Smooth muscle cell of the brain vasculature (primary cell): ENCODE measurements at regions not wholly inside any gene's neighbourhood (a gene's known extent, or its start where the extent isn't known, plus 50 kb on each side); places are given as distances from the start of the nearest gene placed in this dataset.
"Not testable (repeated sequence)": the region's sequence is repeated elsewhere in the genome, so short reads cannot be mapped to it uniquely, and the experiment has no call there.

Source experiments
- DNase-seq: peaks from one replicate; pipeline ENCODE4 v3.0.0-alpha.2; 2012; ENCODE audit warnings: low read depth, low spot score

GRCh38 chr4:4032364-4032763, 194.4 kb downstream of the OTOP1 start:
- DNase-seq = not testable (repeated sequence)

GRCh38 chr4:4032801-4033605, 193.7 kb downstream of the OTOP1 start:
- DNase-seq = not testable (repeated sequence)

- not testable (repeated sequence) for DNase-seq
Measured at GRCh38 chr4:4037399-4038138, 189.2 kb downstream of the OTOP1 start.

- DNase-seq = not testable (repeated sequence)
Measured at GRCh38 chr4:4045823-4046222, 180.9 kb downstream of the OTOP1 start.

- not testable (repeated sequence) for DNase-seq
Measured at GRCh38 chr4:4046686-4047085, 180.0 kb downstream of the OTOP1 start.

- not testable (repeated sequence) for DNase-seq
Measured at GRCh38 chr4:4047202-4047601, 179.5 kb downstream of the OTOP1 start.

- DNase-seq = not testable (repeated sequence)
Measured at GRCh38 chr4:4048227-4048626, 178.5 kb downstream of the OTOP1 start.

- DNase-seq = not testable (repeated sequence)
Measured at GRCh38 chr4:4050781-4051180, 175.9 kb downstream of the OTOP1 start.

GRCh38 chr4:4052933-4053332, 173.8 kb downstream of the OTOP1 start:
- DNase-seq = not testable (repeated sequence)

- not testable (repeated sequence) for DNase-seq
Measured at GRCh38 chr4:4057226-4057625, 169.5 kb downstream of the OTOP1 start.

- not testable (repeated sequence) for DNase-seq
Measured at GRCh38 chr4:4084171-4084570, 142.6 kb downstream of the OTOP1 start.

- DNase-seq = not testable (repeated sequence)
Measured at GRCh38 chr4:4089716-4090419, 136.9 kb downstream of the OTOP1 start.

GRCh38 chr4:4090720-4091119, 136.0 kb downstream of the OTOP1 start:
- not testable (repeated sequence) for DNase-seq

- DNase-seq = not testable (repeated sequence)
Measured at GRCh38 chr4:4092159-4092558, 134.6 kb downstream of the OTOP1 start.

- not testable (repeated sequence) for DNase-seq
Measured at GRCh38 chr4:4099610-4100009, 127.1 kb downstream of the OTOP1 start.

GRCh38 chr4:4106923-4107322, 119.8 kb downstream of the OTOP1 start:
- not testable (repeated sequence) for DNase-seq

GRCh38 chr4:4107411-4108107, 119.2 kb downstream of the OTOP1 start:
- DNase-seq = not testable (repeated sequence)

- not testable (repeated sequence) for DNase-seq
Measured at GRCh38 chr4:4115381-4115780, 111.3 kb downstream of the OTOP1 start.

- DNase-seq = not testable (repeated sequence)
Measured at GRCh38 chr4:4116901-4117300, 109.8 kb downstream of the OTOP1 start.

- DNase-seq = not testable (repeated sequence)
Measured at GRCh38 chr4:4134368-4134767, 92.4 kb downstream of the OTOP1 start.

- not testable (repeated sequence) for DNase-seq
Measured at GRCh38 chr4:4136621-4137020, 90.1 kb downstream of the OTOP1 start.
